ENCODE measurements at regions not wholly inside any gene's neighbourhood (a gene's known extent, or its start where the extent isn't known, plus 50 kb on each side); places are given as distances from the start of the nearest gene placed in this dataset.

DNA sequence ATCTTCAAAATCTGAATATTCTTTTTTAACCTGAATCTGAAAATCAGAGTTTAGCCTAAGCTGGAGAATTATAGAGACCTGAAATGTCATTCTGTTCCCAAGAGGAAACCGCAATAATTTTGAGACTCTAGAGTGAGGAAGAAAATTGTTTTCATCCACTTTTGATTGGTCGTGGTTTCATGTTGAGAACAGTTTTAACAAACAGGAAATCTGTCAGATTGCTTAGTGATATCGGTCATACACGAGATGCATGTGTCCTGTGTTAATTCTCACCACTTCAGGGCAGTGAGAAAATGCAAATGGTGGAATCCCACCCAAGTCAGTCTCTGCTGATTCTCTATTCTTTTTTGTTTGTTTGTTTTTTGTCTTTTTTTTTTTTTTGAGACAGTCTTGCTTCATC is 1498.5 kb upstream of the TMEM132C start:
- no peaks in the 10 kb centered on the region for H4K20me1 ChIP-seq (ENCODE audit: insufficient read depth, low read length)
- H3K4me1 ChIP-seq (ENCODE audit: insufficient read depth, low read length), result no peaks in the 10 kb centered on the region
- no peak overlapping the region for H3K4me3 ChIP-seq (ENCODE audit: insufficient read depth, low read length)
- no peak for DNase-seq (ENCODE audit: insufficient read length, low spot score, missing footprints)
- H3K9me3 ChIP-seq (ENCODE audit: low read depth, low read length), result no peaks in the 10 kb centered on the region
- no peak overlapping the region for H3K27ac ChIP-seq (ENCODE audit: low read depth, low read length)
- no peaks in the 10 kb centered on the region for H3K36me3 ChIP-seq (ENCODE audit: insufficient read depth, low read length)
- TF ChIP-seq, protein P1, sequence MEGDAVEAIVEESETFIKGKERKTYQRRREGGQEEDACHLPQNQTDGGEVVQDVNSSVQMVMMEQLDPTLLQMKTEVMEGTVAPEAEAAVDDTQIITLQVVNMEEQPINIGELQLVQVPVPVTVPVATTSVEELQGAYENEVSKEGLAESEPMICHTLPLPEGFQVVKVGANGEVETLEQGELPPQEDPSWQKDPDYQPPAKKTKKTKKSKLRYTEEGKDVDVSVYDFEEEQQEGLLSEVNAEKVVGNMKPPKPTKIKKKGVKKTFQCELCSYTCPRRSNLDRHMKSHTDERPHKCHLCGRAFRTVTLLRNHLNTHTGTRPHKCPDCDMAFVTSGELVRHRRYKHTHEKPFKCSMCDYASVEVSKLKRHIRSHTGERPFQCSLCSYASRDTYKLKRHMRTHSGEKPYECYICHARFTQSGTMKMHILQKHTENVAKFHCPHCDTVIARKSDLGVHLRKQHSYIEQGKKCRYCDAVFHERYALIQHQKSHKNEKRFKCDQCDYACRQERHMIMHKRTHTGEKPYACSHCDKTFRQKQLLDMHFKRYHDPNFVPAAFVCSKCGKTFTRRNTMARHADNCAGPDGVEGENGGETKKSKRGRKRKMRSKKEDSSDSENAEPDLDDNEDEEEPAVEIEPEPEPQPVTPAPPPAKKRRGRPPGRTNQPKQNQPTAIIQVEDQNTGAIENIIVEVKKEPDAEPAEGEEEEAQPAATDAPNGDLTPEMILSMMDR (IDR thresholded peaks at IDR 0.05; ENCODE audit: extremely low read depth, low read depth, low read length), result no peak
- H2AFZ ChIP-seq (ENCODE audit: low read length), result no peak overlapping the region
- H3K4me2 ChIP-seq (ENCODE audit: insufficient read depth, low read length), result no peak overlapping the region
- no peaks in the 10 kb centered on the region for H3K27me3 ChIP-seq (ENCODE audit: insufficient read depth, low read length)
- no peaks in the 10 kb centered on the region for H3K79me2 ChIP-seq (ENCODE audit: insufficient read depth, low read length)

DNA sequence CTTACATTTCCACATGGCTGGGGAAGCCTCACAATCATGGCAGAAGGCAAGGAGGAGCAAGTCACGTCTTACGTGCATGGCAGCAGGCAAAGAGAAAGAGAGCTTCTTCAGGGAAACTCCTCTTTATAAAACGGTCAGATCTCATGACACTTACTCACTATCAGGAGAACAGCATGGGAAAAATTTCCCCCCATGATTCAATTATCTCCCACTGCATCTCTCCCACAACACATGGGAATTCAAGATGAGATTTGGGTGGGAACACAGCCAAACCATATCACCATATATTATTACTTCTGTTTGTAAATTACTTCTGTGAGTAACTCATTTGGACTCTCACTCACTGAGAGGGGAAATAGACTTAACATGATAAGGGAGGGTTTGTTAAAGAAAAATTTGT is 1496.8 kb upstream of the TMEM132C start:
- Histone ChIP-seq H3K27me3 (ENCODE audit: insufficient read depth, low read length) (no peaks in the 10 kb centered on the region), H2AFZ (ENCODE audit: low read length) (no peak overlapping the region), H3K79me2 (ENCODE audit: insufficient read depth, low read length) (no peaks in the 10 kb centered on the region), H3K4me2 (ENCODE audit: insufficient read depth, low read length) (no peak overlapping the region), H3K4me3 (ENCODE audit: insufficient read depth, low read length) (no peak overlapping the region), H3K4me1 (ENCODE audit: insufficient read depth, low read length) (no peaks in the 10 kb centered on the region), H3K9me3 (ENCODE audit: low read depth, low read length) (no peaks in the 10 kb centered on the region), H4K20me1 (ENCODE audit: insufficient read depth, low read length) (no peaks in the 10 kb centered on the region), H3K27ac (ENCODE audit: low read depth, low read length) (no peak overlapping the region), H3K36me3 (ENCODE audit: insufficient read depth, low read length) (no peaks in the 10 kb centered on the region)
- DNase-seq (ENCODE audit: insufficient read length, low spot score, missing footprints), result no peak
- TF ChIP-seq, protein P1 (IDR thresholded peaks at IDR 0.05; ENCODE audit: extremely low read depth, low read depth, low read length), result no peak

DNA sequence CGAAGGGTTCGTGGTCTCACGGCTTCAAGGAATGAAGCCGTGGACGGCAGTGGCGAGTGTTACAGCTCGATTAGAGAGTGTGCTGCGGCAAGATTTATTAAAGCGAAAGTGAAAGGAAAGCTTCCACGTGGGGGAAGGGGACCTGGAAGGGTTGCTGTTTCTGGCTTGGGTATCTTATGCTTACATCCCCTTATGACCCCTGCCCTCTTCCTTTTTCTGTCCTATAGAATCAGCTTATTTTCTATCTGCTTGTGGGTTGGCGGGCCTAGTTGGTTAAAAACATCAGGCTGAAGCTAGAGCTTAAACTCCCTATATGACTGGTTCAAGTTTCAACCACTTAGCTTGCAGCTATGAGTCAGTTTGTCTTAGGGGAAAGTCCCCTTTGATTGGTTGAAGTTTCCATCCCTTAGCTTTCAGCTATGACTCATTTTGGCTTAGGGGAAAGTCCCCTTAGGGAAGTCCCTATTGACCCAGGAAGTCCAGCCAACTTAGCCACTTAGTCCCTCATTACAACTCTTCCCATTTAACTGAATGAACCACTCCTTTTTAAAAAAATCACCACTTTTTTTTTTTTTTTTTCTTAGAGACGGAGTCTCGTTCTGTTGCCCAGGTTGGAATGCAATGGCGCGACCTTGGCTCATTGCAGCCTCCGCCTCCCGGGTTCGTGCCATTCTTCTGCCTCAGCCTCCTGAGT is 1494.7 kb upstream of the TMEM132C start:
- H3K4me3 ChIP-seq (ENCODE audit: insufficient read depth, low read length), result peak overlapping the region; percentile 69
- H3K27ac ChIP-seq (ENCODE audit: low read depth, low read length), result peak overlapping the region; percentile 70
- no peaks in the 10 kb centered on the region for H4K20me1 ChIP-seq (ENCODE audit: insufficient read depth, low read length)
- H2AFZ ChIP-seq (ENCODE audit: low read length), result peak overlapping the region; percentile 64
- H3K79me2 ChIP-seq (ENCODE audit: insufficient read depth, low read length), result no peaks in the 10 kb centered on the region
- H3K9me3 ChIP-seq (ENCODE audit: low read depth, low read length), result no peaks in the 10 kb centered on the region
- no peaks in the 10 kb centered on the region for H3K4me1 ChIP-seq (ENCODE audit: insufficient read depth, low read length)
- TF ChIP-seq, protein P1 (IDR thresholded peaks at IDR 0.05; ENCODE audit: extremely low read depth, low read depth, low read length), result no peak
- H3K36me3 ChIP-seq (ENCODE audit: insufficient read depth, low read length), result no peaks in the 10 kb centered on the region
- no peak for DNase-seq (ENCODE audit: insufficient read length, low spot score, missing footprints)
- H3K27me3 ChIP-seq (ENCODE audit: insufficient read depth, low read length), result no peaks in the 10 kb centered on the region
- peak overlapping the region; percentile 60 for H3K4me2 ChIP-seq (ENCODE audit: insufficient read depth, low read length)

DNA sequence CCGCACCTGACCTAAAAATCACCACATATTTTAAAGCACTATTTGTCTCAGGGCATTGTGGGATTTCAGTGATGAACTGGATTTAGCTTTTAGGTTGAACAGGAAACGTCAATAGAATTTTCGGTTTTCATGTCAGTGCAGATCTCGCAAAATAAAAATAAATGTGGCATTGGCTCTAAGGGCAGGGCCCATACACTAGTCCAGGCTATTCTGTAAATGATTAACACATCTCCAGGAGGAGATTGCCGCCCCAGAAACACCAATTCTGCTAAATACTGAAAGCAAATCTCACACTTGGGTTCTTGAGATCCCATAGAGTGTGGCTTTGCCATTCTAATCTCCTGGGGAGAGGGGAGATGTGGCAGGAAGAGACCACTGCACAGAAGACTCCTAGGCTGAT is 1494.0 kb upstream of the TMEM132C start:
- Histone ChIP-seq H3K27me3 (ENCODE audit: insufficient read depth, low read length) (no peaks in the 10 kb centered on the region), H3K4me1 (ENCODE audit: insufficient read depth, low read length) (no peaks in the 10 kb centered on the region), H3K79me2 (ENCODE audit: insufficient read depth, low read length) (no peaks in the 10 kb centered on the region), H3K27ac (ENCODE audit: low read depth, low read length) (no peak overlapping the region), H4K20me1 (ENCODE audit: insufficient read depth, low read length) (no peaks in the 10 kb centered on the region), H2AFZ (ENCODE audit: low read length) (no peak overlapping the region), H3K4me3 (ENCODE audit: insufficient read depth, low read length) (no peak overlapping the region), H3K9me3 (ENCODE audit: low read depth, low read length) (no peaks in the 10 kb centered on the region), H3K4me2 (ENCODE audit: insufficient read depth, low read length) (no peak overlapping the region), H3K36me3 (ENCODE audit: insufficient read depth, low read length) (no peaks in the 10 kb centered on the region)
- TF ChIP-seq, protein P1 (IDR thresholded peaks at IDR 0.05; ENCODE audit: extremely low read depth, low read depth, low read length), result no peak
- DNase-seq (ENCODE audit: insufficient read length, low spot score, missing footprints), result no peak
